Activated CD8-positive, alpha-beta T cell treated with anti-CD3 and anti-CD28 coated beads, Interleukin-2, amount 10 ng/mL, durations not matched to agents 7 days and 5 days (primary cell): ENCODE measurements at regions not wholly inside any gene's neighbourhood (a gene's known extent, or its start where the extent isn't known, plus 50 kb on each side); places are given as distances from the start of the nearest gene placed in this dataset.

ENCODE experiments used
- ATAC-seq: fragments of 150-1000 bp; cut with Tn5 transposase; one replicate; pipeline ENCODE4 v1.10.0; 2021; ENCODE audit warnings: moderate library complexity
- CTCF ChIA-PET: fragments of 350-600 bp; sonication (Branson Sonifier 250); formaldehyde crosslinking; loops from one replicate; lab custom pipeline; 2021; ENCODE audit warnings: antibody characterized with exemption; lab: Charles Lee
- POLR2A ChIA-PET: fragments of 350-600 bp; sonication (Branson Sonifier 250); formaldehyde crosslinking; loops from one replicate; lab custom pipeline; 2021; ENCODE audit warnings: antibody characterized with exemption; lab: Charles Lee
- DNase-seq: peaks from one replicate; pipeline ENCODE4 v3.0.0-alpha.2; 2020
- H3K27ac Mint-ChIP-seq: one replicate; pipeline ENCODE4 v1.8.0; 2021; ENCODE audit warnings: mild to moderate bottlenecking, mixed read lengths
- H3K27me3 Mint-ChIP-seq: one replicate; pipeline ENCODE4 v1.8.0; 2021; ENCODE audit warnings: low read depth, mixed read lengths
- H3K36me3 Mint-ChIP-seq: one replicate; pipeline ENCODE4 v1.8.0; 2021; ENCODE audit warnings: low read depth, mixed read lengths
- H3K4me1 Mint-ChIP-seq: one replicate; pipeline ENCODE4 v1.8.0; 2021; ENCODE audit warnings: low read depth, mixed read lengths
- H3K4me3 Mint-ChIP-seq: one replicate; pipeline ENCODE4 v1.8.0; 2021; ENCODE audit warnings: mild to moderate bottlenecking, mixed read lengths
- H3K9me3 Mint-ChIP-seq: one replicate; pipeline ENCODE4 v1.8.0; 2022; ENCODE audit warnings: mixed read lengths; ENCODE audit not compliant: insufficient read depth

GRCh38 chr1:218717575-218717974 is 372.4 kb downstream of the TGFB2 start:
- DNase-seq = no peak
- ChIA-PET POLR2A (no interaction called here), CTCF (no interaction called here)
- Mint-ChIP-seq H3K4me1 (no peaks in the 10 kb centered on the region), H3K4me3 (no peak overlapping the region), H3K9me3 (no peaks in the 10 kb centered on the region), H3K36me3 (no peaks in the 10 kb centered on the region), H3K27me3 (no peaks in the 10 kb centered on the region), H3K27ac (no peak overlapping the region)
- no peak for ATAC-seq

DNA sequence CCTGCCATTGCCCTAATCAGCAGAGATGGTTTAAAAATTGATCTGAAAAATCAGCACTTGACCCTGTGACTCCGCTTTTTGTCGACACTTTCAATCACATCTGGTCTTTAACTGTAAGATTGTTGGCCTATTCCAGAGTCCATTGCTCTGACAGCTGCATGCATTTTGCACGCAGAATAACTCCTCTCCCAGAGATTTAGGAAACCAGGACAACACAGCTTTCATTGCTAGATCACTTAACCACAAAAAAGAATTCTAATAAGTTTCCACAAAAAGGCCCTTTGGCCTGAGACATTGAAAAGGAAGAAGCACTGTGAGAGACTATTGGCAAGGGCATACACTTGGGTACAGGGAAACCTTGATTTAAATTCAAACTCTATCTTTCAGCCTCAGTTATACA is 373.1 kb downstream of the TGFB2 start:
- Mint-ChIP-seq H3K27me3 (no peaks in the 10 kb centered on the region), H3K36me3 (no peaks in the 10 kb centered on the region), H3K4me1 (no peaks in the 10 kb centered on the region), H3K9me3 (no peaks in the 10 kb centered on the region), H3K4me3 (no peak overlapping the region), H3K27ac (no peak overlapping the region)
- POLR2A ChIA-PET = no interaction called here
- CTCF ChIA-PET = no interaction called here
- DNase-seq (no peak), ATAC-seq (no peak)

DNA sequence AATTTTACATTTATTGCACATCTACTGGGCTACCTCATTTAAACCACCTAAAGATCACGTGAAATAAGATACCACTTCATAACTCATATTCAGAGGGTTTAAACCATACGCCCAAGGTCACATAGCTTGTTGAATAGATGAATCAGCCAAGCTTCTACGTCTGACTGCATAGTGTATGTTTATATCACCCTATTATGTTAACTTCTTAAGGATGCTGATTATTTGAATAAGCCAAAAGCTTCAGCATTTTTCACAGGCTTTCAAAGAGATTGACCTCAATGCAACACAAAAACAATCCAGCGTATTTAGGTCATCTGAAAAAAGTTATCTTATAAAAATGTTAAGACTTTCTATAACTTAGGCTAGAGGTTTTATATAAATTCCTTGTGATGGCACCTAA is 373.8 kb downstream of the TGFB2 start:
- Mint-ChIP-seq H3K36me3 (no peaks in the 10 kb centered on the region), H3K9me3 (no peaks in the 10 kb centered on the region), H3K4me1 (no peaks in the 10 kb centered on the region), H3K27ac (no peak overlapping the region), H3K27me3 (no peaks in the 10 kb centered on the region), H3K4me3 (no peak overlapping the region)
- CTCF ChIA-PET = no interaction called here
- no peak for ATAC-seq
- POLR2A ChIA-PET = no interaction called here
- DNase-seq = no peak

DNA sequence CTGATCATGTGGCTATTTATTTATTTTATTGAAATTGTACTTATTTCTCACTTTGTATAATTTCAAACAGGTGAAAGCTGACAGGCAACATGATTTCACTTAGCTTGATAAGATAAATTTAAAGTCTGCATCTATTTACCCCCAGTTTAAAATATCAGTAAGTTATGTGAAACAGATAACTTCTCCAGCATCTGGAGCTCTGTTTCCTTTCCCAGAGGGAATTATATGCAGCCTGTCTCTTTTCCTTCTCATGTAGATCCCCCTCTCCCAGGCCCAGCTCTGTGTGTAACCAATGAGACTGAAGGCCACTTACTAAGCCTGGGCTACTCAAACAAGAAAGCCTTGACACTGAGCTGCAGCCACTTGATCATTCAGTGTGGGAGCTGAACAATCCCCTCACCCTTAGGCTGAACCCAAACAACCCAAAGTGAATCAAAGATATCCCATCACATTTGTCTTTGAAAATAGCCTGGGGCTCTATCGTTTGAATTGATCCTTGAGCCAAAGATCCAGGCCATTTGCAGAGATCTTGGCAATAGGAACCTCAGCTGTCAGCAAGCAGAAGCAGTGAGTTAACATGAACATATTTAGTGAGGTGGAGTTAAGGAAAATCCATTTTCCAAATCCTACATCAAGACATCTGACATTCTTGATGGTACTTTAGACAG is 383.9 kb downstream of the TGFB2 start:
- Mint-ChIP-seq H3K27me3 (no peaks in the 10 kb centered on the region), H3K4me3 (no peak overlapping the region), H3K36me3 (no peaks in the 10 kb centered on the region), H3K4me1 (no peaks in the 10 kb centered on the region), H3K9me3 (no peaks in the 10 kb centered on the region), H3K27ac (no peak overlapping the region)
- CTCF ChIA-PET = no interaction called here
- no peak for DNase-seq
- POLR2A ChIA-PET = no interaction called here
- no peak for ATAC-seq

- Mint-ChIP-seq H3K4me3 (no peak overlapping the region), H3K27ac (no peak overlapping the region), H3K4me1 (no peaks in the 10 kb centered on the region), H3K36me3 (no peaks in the 10 kb centered on the region), H3K9me3 (no peaks in the 10 kb centered on the region), H3K27me3 (no peaks in the 10 kb centered on the region)
- no peak for DNase-seq
- ChIA-PET POLR2A (no interaction called here), CTCF (no interaction called here)
- ATAC-seq = no peak
Measured at GRCh38 chr1:218735436-218736032, 390.4 kb downstream of the TGFB2 start.

DNA sequence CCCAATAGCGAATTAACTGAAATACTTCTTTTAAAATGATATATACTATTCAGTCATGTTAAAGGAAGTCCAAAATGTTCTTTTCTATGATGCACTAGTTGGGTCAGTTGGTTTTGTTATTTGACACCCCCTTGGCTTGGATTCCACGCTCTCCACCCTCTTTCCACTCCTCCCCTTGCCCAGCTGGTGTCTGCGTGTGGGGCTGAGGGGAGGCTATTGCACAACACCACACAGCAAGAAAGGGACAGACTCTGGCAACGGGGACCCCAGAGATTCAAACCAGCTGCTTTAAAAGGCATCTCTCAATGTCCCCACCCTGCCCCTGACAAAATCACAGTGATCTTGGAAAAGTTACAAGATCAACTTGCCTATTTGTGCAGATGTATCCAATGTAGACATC is 394.3 kb downstream of the TGFB2 start:
- Mint-ChIP-seq H3K27ac (no peak overlapping the region), H3K36me3 (no peaks in the 10 kb centered on the region), H3K9me3 (peaks cover 5% of the 10 kb centered on the region), H3K4me1 (no peaks in the 10 kb centered on the region), H3K27me3 (no peaks in the 10 kb centered on the region), H3K4me3 (no peak overlapping the region)
- POLR2A ChIA-PET = no interaction called here
- DNase-seq (no peak), ATAC-seq (no peak)
- CTCF ChIA-PET = no interaction called here

DNA sequence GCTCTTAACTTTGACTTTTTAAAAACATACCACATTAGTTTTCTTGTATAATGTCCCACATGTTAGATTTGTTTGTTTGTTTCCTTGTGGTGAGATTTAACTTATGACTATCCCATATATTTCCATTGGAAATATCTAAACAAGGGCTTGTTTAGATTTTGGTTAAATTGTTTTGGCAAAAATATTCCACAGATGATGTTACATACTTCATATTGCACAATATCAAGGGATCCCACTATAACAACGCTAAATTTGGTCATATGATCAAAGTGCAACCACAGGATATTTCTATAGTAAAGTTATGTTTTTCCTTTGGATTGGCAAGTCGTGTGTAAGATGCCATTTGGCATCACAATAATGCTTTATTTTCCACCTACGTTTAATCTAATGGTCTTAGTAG is 396.7 kb downstream of the TGFB2 start:
- H3K36me3 Mint-ChIP-seq = no peaks in the 10 kb centered on the region
- H3K4me3 Mint-ChIP-seq = no peak overlapping the region
- no peak for DNase-seq
- H3K9me3 Mint-ChIP-seq = peaks cover 7% of the 10 kb centered on the region
- H3K4me1 Mint-ChIP-seq = no peaks in the 10 kb centered on the region
- POLR2A ChIA-PET = no interaction called here
- CTCF ChIA-PET = no interaction called here
- ATAC-seq = no peak
- no peaks in the 10 kb centered on the region for H3K27me3 Mint-ChIP-seq
- no peak overlapping the region for H3K27ac Mint-ChIP-seq

GRCh38 chr1:218742467-218743262 is 397.5 kb downstream of the TGFB2 start:
- Mint-ChIP-seq H3K27ac (no peak overlapping the region), H3K9me3 (peaks cover 7% of the 10 kb centered on the region), H3K27me3 (no peaks in the 10 kb centered on the region), H3K4me3 (no peak overlapping the region), H3K4me1 (no peaks in the 10 kb centered on the region), H3K36me3 (no peaks in the 10 kb centered on the region)
- CTCF ChIA-PET = no interaction called here
- POLR2A ChIA-PET = no interaction called here
- DNase-seq = no peak
- no peak for ATAC-seq

- Mint-ChIP-seq H3K27ac (no peak overlapping the region), H3K4me3 (no peak overlapping the region), H3K27me3 (no peaks in the 10 kb centered on the region), H3K4me1 (no peaks in the 10 kb centered on the region), H3K36me3 (no peaks in the 10 kb centered on the region), H3K9me3 (peaks cover 11% of the 10 kb centered on the region)
- ATAC-seq (no peak), DNase-seq (no peak)
- ChIA-PET CTCF (no interaction called here), POLR2A (no interaction called here)
Measured at GRCh38 chr1:218743861-218744505, 398.8 kb downstream of the TGFB2 start.

GRCh38 chr1:218748071-218748470 is 402.9 kb downstream of the TGFB2 start:
- H3K4me3 Mint-ChIP-seq = no peak overlapping the region
- ChIA-PET CTCF (no interaction called here), POLR2A (no interaction called here)
- no peaks in the 10 kb centered on the region for H3K27me3 Mint-ChIP-seq
- no peaks in the 10 kb centered on the region for H3K4me1 Mint-ChIP-seq
- H3K9me3 Mint-ChIP-seq = peaks cover 11% of the 10 kb centered on the region
- DNase-seq (no peak), ATAC-seq (no peak)
- no peak overlapping the region for H3K27ac Mint-ChIP-seq
- H3K36me3 Mint-ChIP-seq = no peaks in the 10 kb centered on the region

DNA sequence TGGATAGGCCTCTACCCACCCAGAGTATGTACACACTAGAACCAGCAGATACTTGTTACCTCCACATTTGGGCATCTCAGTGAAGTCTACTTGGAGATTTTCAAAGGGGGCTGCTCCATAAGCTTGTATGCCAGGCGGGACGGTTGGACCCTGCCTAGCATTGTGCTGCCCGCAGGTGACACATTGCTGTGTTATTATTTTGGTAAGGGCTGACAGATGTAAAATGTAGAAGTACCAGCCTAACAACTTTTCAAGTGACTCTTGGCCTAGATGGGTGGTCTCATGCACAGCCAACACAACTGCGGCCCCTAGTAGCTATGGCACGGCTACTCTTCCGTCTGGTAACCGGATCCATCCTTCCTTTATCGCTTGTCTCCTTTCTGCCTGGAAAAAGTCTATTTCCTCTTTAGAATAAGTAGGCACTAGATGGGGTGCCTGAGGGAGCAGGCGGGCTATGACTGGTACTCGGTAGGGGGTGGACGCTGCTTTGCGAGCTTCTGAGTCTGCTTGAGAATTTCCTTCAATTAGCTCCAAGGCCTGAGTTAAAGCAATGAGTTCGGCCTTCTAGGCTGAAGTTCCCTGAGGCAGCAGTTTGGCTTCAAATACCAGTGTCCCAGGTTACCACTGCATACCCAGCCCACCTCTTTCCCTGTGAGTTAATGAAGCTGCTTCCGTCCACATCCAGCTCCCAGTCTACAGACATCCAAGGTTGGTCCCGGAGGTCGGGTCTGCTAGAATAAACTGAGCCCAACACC is 405.3 kb downstream of the TGFB2 start:
- DNase-seq (no peak), ATAC-seq (no peak)
- Mint-ChIP-seq H3K27ac (no peak overlapping the region), H3K36me3 (no peaks in the 10 kb centered on the region), H3K4me3 (no peak overlapping the region), H3K9me3 (peaks cover 7% of the 10 kb centered on the region), H3K4me1 (no peaks in the 10 kb centered on the region), H3K27me3 (no peaks in the 10 kb centered on the region)
- ChIA-PET POLR2A (no interaction called here), CTCF (no interaction called here)
